ENCODE measurements at regions not wholly inside any gene's neighbourhood (a gene's known extent, or its start where the extent isn't known, plus 50 kb on each side); places are given as distances from the start of the nearest gene placed in this dataset.

DNA sequence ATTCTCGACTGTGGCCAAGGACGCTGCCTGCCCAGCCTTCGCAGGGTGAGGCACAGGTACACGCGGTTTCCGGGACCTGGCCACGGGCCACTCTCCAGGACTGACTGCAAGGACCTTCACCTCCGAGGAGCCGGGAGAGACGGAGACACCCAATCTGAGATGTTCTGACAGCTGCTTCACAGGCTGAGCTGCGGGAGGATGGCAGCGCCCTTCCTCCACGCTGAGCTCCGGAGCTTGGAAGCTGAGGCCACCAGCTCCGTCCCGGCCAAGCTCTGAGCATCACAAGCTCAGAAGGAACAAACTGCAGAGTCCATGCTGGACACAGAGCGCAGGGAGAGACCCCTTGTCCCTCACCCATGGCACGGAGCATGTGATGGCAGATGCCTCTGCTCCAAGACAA is 71.1 kb upstream of the CTDP1 start:
- TF ChIP-seq, protein P1, sequence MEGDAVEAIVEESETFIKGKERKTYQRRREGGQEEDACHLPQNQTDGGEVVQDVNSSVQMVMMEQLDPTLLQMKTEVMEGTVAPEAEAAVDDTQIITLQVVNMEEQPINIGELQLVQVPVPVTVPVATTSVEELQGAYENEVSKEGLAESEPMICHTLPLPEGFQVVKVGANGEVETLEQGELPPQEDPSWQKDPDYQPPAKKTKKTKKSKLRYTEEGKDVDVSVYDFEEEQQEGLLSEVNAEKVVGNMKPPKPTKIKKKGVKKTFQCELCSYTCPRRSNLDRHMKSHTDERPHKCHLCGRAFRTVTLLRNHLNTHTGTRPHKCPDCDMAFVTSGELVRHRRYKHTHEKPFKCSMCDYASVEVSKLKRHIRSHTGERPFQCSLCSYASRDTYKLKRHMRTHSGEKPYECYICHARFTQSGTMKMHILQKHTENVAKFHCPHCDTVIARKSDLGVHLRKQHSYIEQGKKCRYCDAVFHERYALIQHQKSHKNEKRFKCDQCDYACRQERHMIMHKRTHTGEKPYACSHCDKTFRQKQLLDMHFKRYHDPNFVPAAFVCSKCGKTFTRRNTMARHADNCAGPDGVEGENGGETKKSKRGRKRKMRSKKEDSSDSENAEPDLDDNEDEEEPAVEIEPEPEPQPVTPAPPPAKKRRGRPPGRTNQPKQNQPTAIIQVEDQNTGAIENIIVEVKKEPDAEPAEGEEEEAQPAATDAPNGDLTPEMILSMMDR (optimal IDR thresholded peaks at IDR 0.05 in 1 of 3, IDR thresholded peaks at IDR 0.05 in 1 of 3, conservative IDR thresholded peaks at IDR 0.05 in 1 of 3; ENCODE audit: extremely low read depth in 1 of 3, insufficient read depth in 2 of 3, low read length in 3 of 3), result no peak
- no peak for TF ChIP-seq EZH2 (IDR thresholded peaks at IDR 0.05; ENCODE audit: low read length)
